SU-DHL-6 (cell line): ENCODE measurements at regions not wholly inside any gene's neighbourhood (a gene's known extent, or its start where the extent isn't known, plus 50 kb on each side); places are given as distances from the start of the nearest gene placed in this dataset.

Experiments used
- H2AFZ ChIP-seq: fragments of 200-600 bp; sonication (generic); 2 replicates; pipeline ENCODE4 v1.6.1; 2014; ENCODE audit warnings: low read depth, mild to moderate bottlenecking, moderate library complexity, mixed read lengths, antibody characterized with exemption, low read length; ENCODE audit not compliant: severe bottlenecking
- H3F3A ChIP-seq: fragments of 200-600 bp; shearing (Covaris generic); 2 replicates; pipeline ENCODE4 v1.6.0; 2016; ENCODE audit warnings: antibody characterized with exemption, mild to moderate bottlenecking; ENCODE audit not compliant: insufficient read depth
- H3K27ac ChIP-seq: fragments of 200-600 bp; sonication (generic); 2 replicates; pipeline ENCODE4 v1.5.1; 2016; ENCODE audit warnings: low read depth, mild to moderate bottlenecking, low read length, moderate library complexity, mixed read lengths
- H3K27me3 ChIP-seq: fragments of 200-600 bp; sonication (generic), shearing (Covaris generic); 2 replicates; pipeline ENCODE4 v1.6.0; 2014; ENCODE audit warnings: mild to moderate bottlenecking, low read length
- H3K36me3 ChIP-seq: fragments of 200-600 bp; sonication (generic); 2 replicates; pipeline ENCODE4 v1.6.1; 2014; ENCODE audit warnings: mild to moderate bottlenecking, low read length, mixed read lengths
- H3K4me2 ChIP-seq: fragments of 300-600, 200-600 bp; shearing (Covaris generic), sonication (generic); 2 replicates; pipeline ENCODE4 v1.6.0; 2014; ENCODE audit warnings: low read length, low read depth, mild to moderate bottlenecking; ENCODE audit not compliant: poor library complexity, severe bottlenecking
- H3K4me3 ChIP-seq: fragments of 200-600 bp; sonication (generic); 2 replicates; pipeline ENCODE4 v1.5.1; 2014; ENCODE audit warnings: antibody characterized with exemption, low read length, mild to moderate bottlenecking, mixed read lengths; ENCODE audit not compliant: insufficient read depth, poor library complexity, severe bottlenecking
- H3K79me2 ChIP-seq: fragments of 200-600 bp; sonication (generic); 2 replicates; pipeline ENCODE4 v1.6.1; 2014; ENCODE audit warnings: mild to moderate bottlenecking, low read length, moderate library complexity; ENCODE audit not compliant: insufficient read depth
- H3K9ac ChIP-seq: fragments of 200-600 bp; sonication (generic); 2 replicates; pipeline ENCODE4 v1.7.0; 2014; ENCODE audit warnings: mild to moderate bottlenecking, low read length
- H3K9me2 ChIP-seq: fragments of 200-600 bp; sonication (generic); replicated peaks from 2 replicates; pipeline ENCODE4 v1.6.1; 2014; ENCODE audit warnings: low read length; ENCODE audit not compliant: insufficient read depth
- H3K9me3 ChIP-seq: fragments of 200-600 bp; sonication (generic); 2 replicates; pipeline ENCODE4 v1.6.1; 2014; ENCODE audit warnings: low read length, mixed read lengths; ENCODE audit not compliant: insufficient read depth
- H4K20me1 ChIP-seq: fragments of 200-600 bp; sonication (generic); 2 replicates; pipeline ENCODE4 v1.6.1; 2014; ENCODE audit warnings: low read depth, mild to moderate bottlenecking, antibody characterized with exemption, low read length, moderate library complexity, mixed read lengths
- EZH2phosphoT487 ChIP-seq: fragments of 200-600 bp; sonication (generic), shearing (Covaris generic); conservative IDR thresholded peaks from 2 replicates; pipeline ENCODE4 v1.6.1; 2018; ENCODE audit warnings: mild to moderate bottlenecking, antibody characterized with exemption, low read length, moderate library complexity, mixed read lengths
- TF ChIP-seq, protein P1 (sequence below): fragments of 200-600 bp; sonication (generic); IDR thresholded peaks from one replicate; pipeline ENCODE4 v1.5.1; 2017; ENCODE audit warnings: antibody characterized with exemption, mild to moderate bottlenecking, low read length, moderate library complexity; ENCODE audit not compliant: insufficient read depth, poor library complexity, severe bottlenecking

- Histone ChIP-seq H3K27ac (no peak overlapping the region), H3K9ac (no peak overlapping the region), H3K9me2 (no peaks in the 10 kb centered on the region), H3K9me3 (no peaks in the 10 kb centered on the region), H3K4me2 (no peak overlapping the region), H3K4me3 (no peak overlapping the region), H3K79me2 (no peaks in the 10 kb centered on the region), H4K20me1 (no peaks in the 10 kb centered on the region), H3F3A (no peaks in the 10 kb centered on the region), H3K27me3 (no peaks in the 10 kb centered on the region), H3K36me3 (no peaks in the 10 kb centered on the region), H2AFZ (no peak overlapping the region)
- no peak for TF ChIP-seq EZH2phosphoT487
- TF ChIP-seq, protein P1, sequence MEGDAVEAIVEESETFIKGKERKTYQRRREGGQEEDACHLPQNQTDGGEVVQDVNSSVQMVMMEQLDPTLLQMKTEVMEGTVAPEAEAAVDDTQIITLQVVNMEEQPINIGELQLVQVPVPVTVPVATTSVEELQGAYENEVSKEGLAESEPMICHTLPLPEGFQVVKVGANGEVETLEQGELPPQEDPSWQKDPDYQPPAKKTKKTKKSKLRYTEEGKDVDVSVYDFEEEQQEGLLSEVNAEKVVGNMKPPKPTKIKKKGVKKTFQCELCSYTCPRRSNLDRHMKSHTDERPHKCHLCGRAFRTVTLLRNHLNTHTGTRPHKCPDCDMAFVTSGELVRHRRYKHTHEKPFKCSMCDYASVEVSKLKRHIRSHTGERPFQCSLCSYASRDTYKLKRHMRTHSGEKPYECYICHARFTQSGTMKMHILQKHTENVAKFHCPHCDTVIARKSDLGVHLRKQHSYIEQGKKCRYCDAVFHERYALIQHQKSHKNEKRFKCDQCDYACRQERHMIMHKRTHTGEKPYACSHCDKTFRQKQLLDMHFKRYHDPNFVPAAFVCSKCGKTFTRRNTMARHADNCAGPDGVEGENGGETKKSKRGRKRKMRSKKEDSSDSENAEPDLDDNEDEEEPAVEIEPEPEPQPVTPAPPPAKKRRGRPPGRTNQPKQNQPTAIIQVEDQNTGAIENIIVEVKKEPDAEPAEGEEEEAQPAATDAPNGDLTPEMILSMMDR = no peak
These were observed 78.8 kb upstream of the NAV3 start for GRCh38 chr12:77751939-77752338.

GRCh38 chr12:77746096-77746495, 84.6 kb upstream of the NAV3 start:
- no peaks in the 10 kb centered on the region for H3K36me3 ChIP-seq
- H3K9me3 ChIP-seq = no peaks in the 10 kb centered on the region
- no peaks in the 10 kb centered on the region for H4K20me1 ChIP-seq
- no peak overlapping the region for H3K4me3 ChIP-seq
- H3K9me2 ChIP-seq = no peaks in the 10 kb centered on the region
- no peaks in the 10 kb centered on the region for H3K79me2 ChIP-seq
- H3K9ac ChIP-seq = no peak overlapping the region
- TF ChIP-seq, protein P1 = no peak
- no peak for TF ChIP-seq EZH2phosphoT487
- H3K27ac ChIP-seq = peak overlapping the region; percentile 67
- peak overlapping the region; percentile 37 for H3K4me2 ChIP-seq
- no peaks in the 10 kb centered on the region for H3F3A ChIP-seq
- H2AFZ ChIP-seq = no peak overlapping the region
- H3K27me3 ChIP-seq = no peaks in the 10 kb centered on the region

DNA sequence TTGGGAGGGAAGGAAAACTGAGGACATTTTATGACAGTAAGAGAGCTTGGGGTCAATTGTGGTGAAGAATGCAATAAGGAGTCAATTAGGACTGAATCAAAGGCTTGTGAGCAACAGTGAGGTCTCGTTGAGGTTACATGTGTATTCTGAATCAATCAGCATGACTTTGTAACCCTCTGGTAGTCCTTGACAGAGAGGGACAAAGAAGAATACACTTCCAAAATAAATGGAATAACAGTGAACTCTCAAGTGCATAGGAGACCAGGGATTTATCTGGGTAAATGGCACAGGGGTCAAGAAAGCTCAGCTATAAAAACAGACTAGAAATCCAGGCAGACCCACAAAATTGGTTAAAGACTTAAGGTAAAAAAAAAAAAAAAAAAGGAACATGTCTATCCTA, 85.1 kb upstream of the NAV3 start:
- Histone ChIP-seq H3F3A (no peaks in the 10 kb centered on the region), H3K9me2 (no peaks in the 10 kb centered on the region), H3K79me2 (no peaks in the 10 kb centered on the region), H3K27ac (no peak overlapping the region; the same call in 1 of the 2 replicates), H3K27me3 (no peaks in the 10 kb centered on the region), H3K36me3 (no peaks in the 10 kb centered on the region), H3K4me3 (no peak overlapping the region), H3K4me2 (peak overlapping the region; percentile 37), H3K9ac (no peak overlapping the region), H2AFZ (no peak overlapping the region), H3K9me3 (no peaks in the 10 kb centered on the region), H4K20me1 (no peaks in the 10 kb centered on the region)
- TF ChIP-seq, protein P1 = no peak
- TF ChIP-seq EZH2phosphoT487 = no peak

DNA sequence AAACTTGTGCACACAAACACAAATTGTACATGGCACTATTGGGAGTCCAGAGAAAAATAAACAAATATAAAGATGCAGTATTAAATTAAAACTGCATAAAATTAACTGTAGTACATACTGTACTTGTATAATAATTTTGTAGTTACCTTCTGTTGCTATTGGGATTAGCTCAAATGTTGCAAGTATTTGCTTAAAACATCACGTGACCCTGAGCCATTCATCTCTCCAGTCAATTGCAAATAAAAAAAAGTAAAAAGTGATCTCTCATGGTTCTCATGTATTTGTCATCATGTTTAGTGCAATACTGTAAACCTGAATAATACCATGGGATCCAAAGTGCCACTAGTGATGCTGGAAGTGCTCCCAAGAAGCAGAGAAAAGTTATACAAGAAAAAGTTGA, 88.1 kb upstream of the NAV3 start:
- no peaks in the 10 kb centered on the region for H3K27me3 ChIP-seq
- H3K4me3 ChIP-seq = no peak overlapping the region
- TF ChIP-seq EZH2phosphoT487 = no peak
- TF ChIP-seq, protein P1 = no peak
- no peak overlapping the region for H3K9ac ChIP-seq
- no peaks in the 10 kb centered on the region for H3K9me2 ChIP-seq
- H3K36me3 ChIP-seq = no peaks in the 10 kb centered on the region
- H3K27ac ChIP-seq = no peak overlapping the region
- H2AFZ ChIP-seq = no peak overlapping the region
- H3K79me2 ChIP-seq = no peaks in the 10 kb centered on the region
- no peaks in the 10 kb centered on the region for H3K9me3 ChIP-seq
- H3K4me2 ChIP-seq = no peak overlapping the region
- H3F3A ChIP-seq = no peaks in the 10 kb centered on the region
- no peaks in the 10 kb centered on the region for H4K20me1 ChIP-seq
